GM21619 (cell line): ENCODE measurements at regions not wholly inside any gene's neighbourhood (a gene's known extent, or its start where the extent isn't known, plus 50 kb on each side); places are given as distances from the start of the nearest gene placed in this dataset.

Experiments used
- ATAC-seq: cut with Tn5 transposase; IDR thresholded peaks from one replicate; pipeline ENCODE4 v1.9.1; 2021; ENCODE audit not compliant: unreplicated experiment

DNA sequence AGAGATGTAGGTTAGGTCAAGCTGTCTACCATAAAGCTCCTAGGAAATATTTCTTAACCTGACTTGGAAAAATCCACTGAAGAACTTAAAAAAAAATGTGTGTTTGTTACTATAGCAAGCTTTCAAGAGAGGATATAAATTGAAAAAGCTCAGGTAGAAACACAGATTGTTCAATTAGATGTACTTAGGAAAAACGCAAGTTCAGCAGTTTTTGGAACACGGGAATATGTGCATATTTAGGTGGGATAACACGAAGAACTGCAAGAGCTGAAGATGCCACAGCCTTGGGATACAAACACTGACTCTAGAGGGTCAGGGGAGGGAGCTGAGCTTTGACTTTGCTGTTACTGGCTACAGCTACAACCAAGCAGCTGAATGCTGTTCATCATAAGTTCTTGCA is 77.8 kb upstream of the FSHB start:
- no peak for ATAC-seq

DNA sequence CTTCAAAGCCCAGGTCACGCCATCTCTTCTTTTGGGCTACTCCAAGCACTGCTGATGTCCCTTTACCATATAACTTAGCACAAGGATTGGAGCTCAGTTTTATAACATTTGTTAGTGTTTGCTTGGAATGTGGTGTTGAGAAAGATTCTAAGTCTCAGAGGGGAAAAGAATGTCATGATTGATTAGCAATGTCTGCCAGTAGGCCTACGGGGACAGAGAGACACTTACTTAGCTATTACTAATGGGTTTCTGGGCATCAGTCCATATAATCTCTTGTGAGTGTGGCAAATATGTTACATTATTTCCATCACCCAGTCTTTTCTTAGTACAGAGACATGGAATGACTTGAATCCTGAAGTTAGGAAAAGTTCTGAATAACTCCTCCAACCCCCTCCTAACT is 75.4 kb upstream of the FSHB start:
- ATAC-seq, result no peak

DNA sequence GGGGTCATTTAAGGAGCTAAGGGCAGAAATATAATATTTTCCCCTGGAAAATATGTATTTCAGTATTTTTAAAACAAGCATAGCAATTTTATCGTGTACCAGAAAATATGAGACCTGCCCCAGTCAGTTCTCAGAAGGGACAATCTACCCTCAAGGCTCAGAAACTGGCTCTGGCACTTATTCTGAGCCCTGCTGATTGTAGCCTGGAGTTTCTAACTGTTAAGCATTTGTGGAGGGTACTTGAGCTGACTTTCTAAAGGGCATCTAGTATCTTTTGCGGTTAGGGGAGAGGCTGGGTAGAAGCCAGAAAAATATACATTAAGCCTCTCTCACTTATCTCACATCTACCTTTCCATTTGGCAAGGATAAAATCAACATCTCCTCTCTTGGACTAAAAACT is 71.3 kb upstream of the FSHB start:
- ATAC-seq, result no peak

DNA sequence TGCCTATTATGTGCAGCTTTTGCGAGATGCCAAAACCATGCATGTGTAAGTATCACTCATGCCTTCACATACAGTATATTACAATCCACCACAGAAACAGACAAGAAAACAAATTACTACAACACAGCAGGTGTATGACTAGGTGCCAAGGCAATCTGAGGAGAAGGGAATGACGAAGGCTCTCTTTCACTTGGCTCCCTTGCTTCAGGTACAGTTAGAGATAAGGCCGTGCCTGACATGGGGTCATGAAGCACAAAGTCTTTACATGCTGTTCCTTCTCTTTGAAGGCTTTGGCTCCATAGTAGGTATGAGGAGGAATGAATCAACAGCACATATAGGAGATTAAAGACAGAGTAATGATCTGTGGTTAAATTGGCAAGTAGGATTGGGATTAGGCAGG is 65.2 kb upstream of the FSHB start:
- no peak for ATAC-seq

DNA sequence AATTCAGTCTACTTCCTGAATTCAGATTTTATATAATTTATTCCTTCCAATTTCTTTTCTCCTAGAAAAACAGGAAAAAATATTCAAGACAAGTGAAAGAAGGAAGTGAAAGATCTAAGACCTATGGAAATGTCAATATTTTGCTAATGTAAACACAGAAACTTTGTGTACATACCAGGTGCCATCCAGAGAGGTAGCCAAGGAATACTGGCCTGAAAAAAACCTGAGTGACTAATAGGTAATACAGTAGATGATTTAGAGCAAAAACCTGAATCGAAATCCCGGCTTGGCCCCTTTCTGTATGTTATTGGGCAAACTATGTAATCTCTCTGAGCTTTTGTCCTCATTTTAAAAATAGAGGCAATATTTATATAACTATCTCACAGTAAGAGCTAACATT is 59.2 kb upstream of the FSHB start:
- no peak for ATAC-seq

DNA sequence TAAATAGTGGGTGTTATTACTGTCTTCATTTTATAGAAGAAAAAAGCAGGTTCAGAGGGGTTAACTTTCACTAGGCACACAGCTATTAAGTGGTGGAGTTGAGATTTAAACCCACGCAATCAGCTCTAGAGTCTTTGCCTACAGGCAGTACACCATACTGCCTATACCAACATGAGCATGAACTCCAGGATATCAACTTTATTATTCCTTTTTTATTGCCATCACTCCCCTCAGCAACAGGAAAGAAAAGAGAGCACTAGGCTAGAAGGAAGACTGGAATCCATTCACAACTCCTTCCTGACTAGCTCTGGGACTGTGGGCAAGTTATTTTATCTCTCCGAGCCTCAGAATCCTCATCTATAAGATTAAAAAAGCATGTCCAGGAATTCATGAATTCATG is 58.7 kb upstream of the FSHB start:
- no peak for ATAC-seq

DNA sequence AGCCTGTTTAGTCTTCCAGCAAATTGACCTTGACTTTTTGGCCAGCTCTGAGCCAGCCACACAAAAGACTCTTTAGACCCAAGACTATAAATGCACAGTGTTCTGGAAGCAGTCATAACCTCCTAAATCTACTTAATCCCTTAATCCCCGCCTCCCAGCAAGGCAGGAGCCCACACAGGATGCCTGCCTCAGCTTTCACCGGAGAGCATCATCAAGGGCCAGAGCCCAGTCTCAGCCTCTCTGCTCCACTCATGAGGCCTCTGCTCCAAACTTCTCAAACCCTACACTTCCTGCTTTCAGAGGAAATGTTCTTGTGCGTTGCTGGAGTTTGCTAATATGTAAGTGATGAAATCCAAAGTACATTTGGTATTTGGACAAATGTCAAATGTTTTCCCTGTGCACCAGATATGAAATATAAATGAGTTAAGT is 57.9 kb upstream of the FSHB start:
- no peak for ATAC-seq

DNA sequence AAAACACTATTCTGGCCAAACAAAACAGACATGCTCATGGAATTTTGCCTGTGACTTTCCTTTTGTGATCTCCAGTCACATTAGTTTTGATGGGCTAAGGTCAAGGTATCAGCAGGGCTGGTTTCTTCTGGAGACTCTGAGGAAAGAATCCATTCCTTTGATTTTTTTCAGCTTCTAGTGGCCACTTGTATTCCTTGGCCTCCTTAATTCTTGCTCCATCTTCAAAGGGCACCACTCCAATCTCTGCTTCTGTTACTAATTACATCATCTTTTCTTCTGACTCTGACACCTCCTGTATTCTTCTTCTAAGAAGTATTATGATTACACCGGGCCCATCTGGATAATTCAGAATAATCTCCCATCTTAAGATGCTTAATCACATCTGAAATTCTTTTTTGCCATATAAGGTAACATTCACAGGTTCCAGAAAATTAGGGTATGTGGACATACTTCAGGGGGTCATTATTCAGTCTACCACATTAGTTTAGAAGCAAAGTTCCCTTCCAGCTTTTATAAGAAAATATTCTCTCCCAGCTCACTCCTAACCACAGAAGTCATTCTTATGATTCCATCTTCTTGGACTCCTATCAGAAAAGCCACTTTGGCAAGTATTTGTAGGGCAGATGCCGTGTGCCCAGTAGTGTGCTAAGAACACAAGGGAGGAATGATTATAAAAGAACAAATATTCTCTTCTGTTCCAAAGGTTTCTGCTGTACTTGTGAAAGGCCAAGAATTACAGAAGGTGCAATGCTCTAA is 56.4 kb upstream of the FSHB start:
- ATAC-seq, result no peak
